Tibial nerve (tissue), 4 donors: ENCODE measurements at regions not wholly inside any gene's neighbourhood (a gene's known extent, or its start where the extent isn't known, plus 50 kb on each side); places are given as distances from the start of the nearest gene placed in this dataset.

Source experiments
- DNase-seq, 2 donors: peaks; one replicate each; pipeline ENCODE4 v3.0.0-alpha.2; 2019; ENCODE audit warnings: low spot score in 2 of 2
- H3K27ac ChIP-seq, 4 donors: fragments of 200-600 bp; sonication (generic) in 3 of 4; one replicate each; pipeline ENCODE4 v1.5.1; 2017 to 2019; ENCODE audit warnings: mild to moderate bottlenecking in 1 of 4
- H3K27me3 ChIP-seq, 2 donors: fragments of 200-600 bp; sonication (generic) in 1 of 2; one replicate each; pipeline versions ENCODE4 v1.5.1 to v1.6.0; 2017 to 2019
- H3K36me3 ChIP-seq, 3 donors: fragments of 200-600 bp; sonication (generic); one replicate each; pipeline ENCODE4 v1.5.1; 2018 to 2019
- H3K4me1 ChIP-seq, 4 donors: fragments of 200-600 bp; sonication (generic) in 3 of 4; one replicate each; pipeline ENCODE4 v1.5.1; 2017 to 2019
- H3K4me3 ChIP-seq, 4 donors: fragments of 200-600 bp; sonication (generic) in 3 of 4; one replicate each; pipeline ENCODE4 v1.5.1; 2017 to 2019; ENCODE audit warnings: mild to moderate bottlenecking in 1 of 4, moderate library complexity in 1 of 4
- H3K9me3 ChIP-seq, 4 donors: fragments of 200-600 bp; sonication (generic) in 3 of 4; one replicate each; pipeline ENCODE4 v1.5.1; 2017 to 2019
- EP300 ChIP-seq, 2 donors: sonication (generic); formaldehyde crosslinking; IDR thresholded peaks; one replicate each; pipeline ENCODE4 v1.6.1; 2017; ENCODE audit warnings: antibody characterized with exemption in 2 of 2, mild to moderate bottlenecking in 1 of 2
- POLR2A ChIP-seq, 2 donors: fragments of 450-650 bp; IDR thresholded peaks; one replicate each; pipeline ENCODE4 v1.6.1; 2017; ENCODE audit warnings: antibody characterized with exemption in 2 of 2, mild to moderate bottlenecking in 2 of 2, moderate library complexity in 2 of 2
- WGBS, 2 donors: methylation state at CpG; one replicate each; pipeline ENCODE4 v1.1.5; 2018; 5-methylcytosine and 5-hydroxymethylcytosine counted together
- TF ChIP-seq, protein P1 (sequence below), 5 experiments: fragments of 200-600 bp in 3 of 5; fragments of 450-650 bp in 2 of 5; sonication (generic) in 3 of 5; IDR thresholded peaks; one replicate each; pipeline ENCODE4 v1.5.1; 2016 to 2019; ENCODE audit warnings: antibody characterized with exemption in 5 of 5, mild to moderate bottlenecking in 3 of 5, moderate library complexity in 2 of 5

DNA sequence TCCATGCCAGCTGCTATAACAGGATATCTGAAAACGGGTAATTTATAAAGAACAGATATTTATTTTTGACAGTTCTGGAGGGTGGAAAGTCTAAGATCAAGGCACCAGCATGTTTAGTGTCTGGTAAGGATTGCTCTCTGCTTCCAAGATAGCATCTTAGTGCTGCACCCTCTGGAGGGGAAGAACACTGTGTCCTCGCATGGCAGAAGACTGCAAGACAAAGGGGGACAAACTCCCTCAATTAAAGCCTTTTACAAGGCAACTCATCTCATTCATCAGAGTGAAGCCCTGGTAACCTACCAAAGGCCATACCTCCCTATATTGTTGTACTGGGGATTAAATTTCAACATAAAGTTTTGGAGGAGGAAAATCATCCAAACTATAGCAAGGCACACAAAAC lies 298.9 kb upstream of the EDIL3 start:
- H3K36me3 ChIP-seq = no peaks in the 10 kb centered on the region
- DNase-seq = no peak
- no peak overlapping the region for H3K4me3 ChIP-seq
- H3K27me3 ChIP-seq = no peaks in the 10 kb centered on the region
- no peak for TF ChIP-seq POLR2A (IDR thresholded peaks at IDR 0.05)
- TF ChIP-seq, protein P1, sequence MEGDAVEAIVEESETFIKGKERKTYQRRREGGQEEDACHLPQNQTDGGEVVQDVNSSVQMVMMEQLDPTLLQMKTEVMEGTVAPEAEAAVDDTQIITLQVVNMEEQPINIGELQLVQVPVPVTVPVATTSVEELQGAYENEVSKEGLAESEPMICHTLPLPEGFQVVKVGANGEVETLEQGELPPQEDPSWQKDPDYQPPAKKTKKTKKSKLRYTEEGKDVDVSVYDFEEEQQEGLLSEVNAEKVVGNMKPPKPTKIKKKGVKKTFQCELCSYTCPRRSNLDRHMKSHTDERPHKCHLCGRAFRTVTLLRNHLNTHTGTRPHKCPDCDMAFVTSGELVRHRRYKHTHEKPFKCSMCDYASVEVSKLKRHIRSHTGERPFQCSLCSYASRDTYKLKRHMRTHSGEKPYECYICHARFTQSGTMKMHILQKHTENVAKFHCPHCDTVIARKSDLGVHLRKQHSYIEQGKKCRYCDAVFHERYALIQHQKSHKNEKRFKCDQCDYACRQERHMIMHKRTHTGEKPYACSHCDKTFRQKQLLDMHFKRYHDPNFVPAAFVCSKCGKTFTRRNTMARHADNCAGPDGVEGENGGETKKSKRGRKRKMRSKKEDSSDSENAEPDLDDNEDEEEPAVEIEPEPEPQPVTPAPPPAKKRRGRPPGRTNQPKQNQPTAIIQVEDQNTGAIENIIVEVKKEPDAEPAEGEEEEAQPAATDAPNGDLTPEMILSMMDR (IDR thresholded peaks at IDR 0.05) = no peak
- no peak for TF ChIP-seq EP300 (IDR thresholded peaks at IDR 0.05)
- no peaks in the 10 kb centered on the region for H3K9me3 ChIP-seq
- no peaks in the 10 kb centered on the region for H3K4me1 ChIP-seq
- H3K27ac ChIP-seq = no peak overlapping the region
- 85% methylated on average over 2 of the region's 2 CpGs for WGBS, 2 donors

DNA sequence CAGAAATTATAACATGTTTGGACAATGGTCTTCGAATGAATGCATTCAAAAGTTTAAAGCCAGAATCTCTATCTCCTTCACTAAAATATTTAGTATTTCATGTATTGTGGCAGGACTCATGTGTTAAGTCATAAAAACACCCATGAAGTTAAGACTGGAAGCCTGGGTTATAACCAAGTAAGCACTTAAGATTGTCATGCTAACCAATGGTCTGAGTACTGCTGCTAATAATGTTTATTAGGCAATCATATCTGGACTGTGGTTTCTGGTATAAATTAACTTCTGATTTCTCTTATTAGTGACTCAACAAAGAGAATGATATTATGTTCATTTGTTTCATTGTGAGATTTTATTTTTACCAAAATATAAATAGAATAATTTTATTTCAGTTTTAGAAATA lies 297.9 kb upstream of the EDIL3 start:
- no peaks in the 10 kb centered on the region for H3K27me3 ChIP-seq
- no peaks in the 10 kb centered on the region for H3K9me3 ChIP-seq
- no peaks in the 10 kb centered on the region for H3K36me3 ChIP-seq
- TF ChIP-seq POLR2A (IDR thresholded peaks at IDR 0.05) = no peak
- TF ChIP-seq EP300 (IDR thresholded peaks at IDR 0.05) = no peak
- TF ChIP-seq, protein P1 (IDR thresholded peaks at IDR 0.05) = no peak
- no peak for DNase-seq
- H3K27ac ChIP-seq = no peak overlapping the region
- no peaks in the 10 kb centered on the region for H3K4me1 ChIP-seq
- H3K4me3 ChIP-seq = no peak overlapping the region
- 77 to 85% methylated on average over 1 of the region's 1 CpG for WGBS, 2 donors

DNA sequence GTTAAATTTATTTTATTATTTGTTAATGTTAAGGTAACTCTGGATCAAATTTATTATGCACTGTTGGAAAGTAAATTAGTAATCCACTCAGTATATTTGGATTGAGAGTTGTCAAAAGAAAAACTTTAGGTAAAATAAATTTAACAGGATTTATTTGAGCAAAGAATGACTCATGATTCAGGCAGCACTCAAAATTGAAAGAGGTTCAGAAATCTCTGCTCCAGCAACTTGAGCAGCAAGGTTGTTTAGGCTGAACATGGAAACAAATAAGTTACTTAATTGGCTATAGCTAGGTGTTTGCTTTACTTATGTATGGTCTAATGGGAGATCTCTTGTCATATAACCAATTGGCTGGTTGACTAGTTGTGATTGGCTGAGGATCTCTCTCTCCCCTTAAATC lies 296.2 kb upstream of the EDIL3 start:
- DNase-seq = no peak
- Histone ChIP-seq H3K27me3 (no peaks in the 10 kb centered on the region), H3K36me3 (no peaks in the 10 kb centered on the region), H3K27ac (no peak overlapping the region), H3K4me3 (no peak overlapping the region), H3K9me3 (no peaks in the 10 kb centered on the region), H3K4me1 (no peaks in the 10 kb centered on the region)
- TF ChIP-seq POLR2A (IDR thresholded peaks at IDR 0.05) = no peak
- no peak for TF ChIP-seq EP300 (IDR thresholded peaks at IDR 0.05)
- TF ChIP-seq, protein P1 (IDR thresholded peaks at IDR 0.05) = no peak

DNA sequence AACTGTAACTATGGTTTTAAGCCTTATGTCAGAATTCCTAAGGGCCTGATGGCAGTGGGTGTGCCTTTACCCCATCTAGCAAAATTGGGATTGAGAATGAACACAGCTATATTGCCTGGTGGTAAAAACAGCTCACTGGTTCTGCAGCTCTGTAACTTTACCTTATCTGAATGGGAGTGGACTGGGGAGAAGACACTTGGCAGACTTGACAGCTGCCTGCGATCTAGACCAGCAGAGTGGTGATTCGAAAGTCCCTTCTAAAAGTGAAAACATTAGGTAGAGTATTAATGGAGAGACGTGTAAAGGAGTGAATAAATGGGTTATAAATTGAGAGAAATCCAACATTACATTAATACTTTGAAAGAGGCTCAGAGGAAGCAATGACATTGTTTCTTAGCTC lies 289.1 kb upstream of the EDIL3 start:
- TF ChIP-seq EP300 (IDR thresholded peaks at IDR 0.05) (no peak), POLR2A (IDR thresholded peaks at IDR 0.05) (no peak)
- TF ChIP-seq, protein P1 (IDR thresholded peaks at IDR 0.05) = no peak
- Histone ChIP-seq H3K36me3 (no peaks in the 10 kb centered on the region), H3K9me3 (peaks cover 0 to 11% (median 0%) of the 10 kb centered on the region in 4 donors), H3K4me3 (no peak overlapping the region), H3K27me3 (no peaks in the 10 kb centered on the region), H3K4me1 (no peaks in the 10 kb centered on the region), H3K27ac (no peak overlapping the region)
- DNase-seq = no peak
- 83 to 87% methylated on average over 3 of the region's 3 CpGs for WGBS, 2 donors

DNA sequence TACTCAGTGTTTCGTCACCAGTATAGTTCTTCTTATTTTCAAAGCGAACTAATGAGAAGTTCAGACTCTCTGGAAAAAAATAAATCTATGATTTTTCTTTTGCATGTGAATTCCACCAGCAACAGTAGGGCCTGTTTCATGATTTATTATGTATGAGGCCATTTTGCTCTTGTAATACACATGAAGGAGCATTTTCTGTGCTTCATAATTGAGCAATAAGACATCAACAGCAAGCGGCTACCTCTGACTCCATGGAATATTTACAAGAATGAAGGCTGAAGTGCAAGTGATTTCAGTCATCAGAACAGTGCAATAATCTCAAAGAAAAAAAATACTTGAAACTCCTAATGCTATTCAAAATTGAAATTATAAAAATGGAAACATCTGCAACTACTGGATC lies 282.9 kb upstream of the EDIL3 start:
- Histone ChIP-seq H3K27me3 (no peaks in the 10 kb centered on the region), H3K27ac (no peak overlapping the region), H3K36me3 (no peaks in the 10 kb centered on the region), H3K4me3 (no peak overlapping the region), H3K9me3 (peaks cover 0 to 11% (median 0%) of the 10 kb centered on the region in 4 donors), H3K4me1 (no peaks in the 10 kb centered on the region)
- TF ChIP-seq EP300 (IDR thresholded peaks at IDR 0.05) (no peak), POLR2A (IDR thresholded peaks at IDR 0.05) (no peak)
- TF ChIP-seq, protein P1 (IDR thresholded peaks at IDR 0.05) = no peak
- 93 to 95% methylated on average over 3 of the region's 3 CpGs for WGBS, 2 donors
- no peak for DNase-seq
